ENCODE measurements at regions not wholly inside any gene's neighbourhood (a gene's known extent, or its start where the extent isn't known, plus 50 kb on each side); places are given as distances from the start of the nearest gene placed in this dataset.
A peak's percentile ranks its signal among the peaks of the same experiment; 100 is the strongest.
"Not testable (repeated sequence)": the region's sequence is repeated elsewhere in the genome, so short reads cannot be mapped to it uniquely, and the experiment has no call there.

- DNase-seq: no peak
Measured at GRCh38 chr12:112616469-112617152, 174.9 kb upstream of the RPH3A start.

GRCh38 chr12:112617153-112617505, 174.4 kb upstream of the RPH3A start:
- DNase-seq: no peak

GRCh38 chr12:112627851-112628250, 163.7 kb upstream of the RPH3A start:
- DNase-seq: no peak

GRCh38 chr12:112631974-112632373, 159.6 kb upstream of the RPH3A start:
- DNase-seq: not testable (repeated sequence)

- no peak for DNase-seq
Measured at GRCh38 chr12:112635036-112635435, 156.5 kb upstream of the RPH3A start.

GRCh38 chr12:112638420-112638819, 153.1 kb upstream of the RPH3A start:
- no peak for DNase-seq

- DNase-seq: no peak
Measured at GRCh38 chr12:112645586-112645985, 146.0 kb upstream of the RPH3A start.

GRCh38 chr12:112656141-112656540, 135.4 kb upstream of the RPH3A start:
- DNase-seq: peak; percentile 88

- DNase-seq: peak; percentile 28
Measured at GRCh38 chr12:112664569-112664968, 127.0 kb upstream of the RPH3A start.

- no peak for DNase-seq
Measured at GRCh38 chr12:112665958-112666357, 125.6 kb upstream of the RPH3A start.

GRCh38 chr12:112671564-112671963, 120.0 kb upstream of the RPH3A start:
- no peak for DNase-seq

- DNase-seq: no peak
Measured at GRCh38 chr12:112674539-112674938, 117.0 kb upstream of the RPH3A start.

- DNase-seq: no peak
Measured at GRCh38 chr12:112676507-112676906, 115.0 kb upstream of the RPH3A start.

- no peak for DNase-seq
Measured at GRCh38 chr12:112677050-112677765, 114.3 kb upstream of the RPH3A start.

- DNase-seq: no peak
Measured at GRCh38 chr12:112680993-112681392, 110.6 kb upstream of the RPH3A start.

- DNase-seq: no peak
Measured at GRCh38 chr12:112682586-112682985, 109.0 kb upstream of the RPH3A start.

GRCh38 chr12:112684742-112685141, 106.8 kb upstream of the RPH3A start:
- DNase-seq: peak; percentile 60

GRCh38 chr12:112685321-112685720, 106.2 kb upstream of the RPH3A start:
- DNase-seq: no peak

- DNase-seq: peak; percentile 66
Measured at GRCh38 chr12:112686373-112686772, 105.2 kb upstream of the RPH3A start.

- no peak for DNase-seq
Measured at GRCh38 chr12:112694065-112694464, 97.5 kb upstream of the RPH3A start.

GRCh38 chr12:112697441-112697840, 94.1 kb upstream of the RPH3A start:
- DNase-seq: not testable (repeated sequence)

GRCh38 chr12:112705037-112705632, 86.4 kb upstream of the RPH3A start:
- peak; percentile 80 for DNase-seq

GRCh38 chr12:112710414-112710813, 81.1 kb upstream of the RPH3A start:
- no peak for DNase-seq

- no peak for DNase-seq
Measured at GRCh38 chr12:112711026-112711425, 80.5 kb upstream of the RPH3A start.
